ENCODE measurements at regions not wholly inside any gene's neighbourhood (a gene's known extent, or its start where the extent isn't known, plus 50 kb on each side); places are given as distances from the start of the nearest gene placed in this dataset.

DNA sequence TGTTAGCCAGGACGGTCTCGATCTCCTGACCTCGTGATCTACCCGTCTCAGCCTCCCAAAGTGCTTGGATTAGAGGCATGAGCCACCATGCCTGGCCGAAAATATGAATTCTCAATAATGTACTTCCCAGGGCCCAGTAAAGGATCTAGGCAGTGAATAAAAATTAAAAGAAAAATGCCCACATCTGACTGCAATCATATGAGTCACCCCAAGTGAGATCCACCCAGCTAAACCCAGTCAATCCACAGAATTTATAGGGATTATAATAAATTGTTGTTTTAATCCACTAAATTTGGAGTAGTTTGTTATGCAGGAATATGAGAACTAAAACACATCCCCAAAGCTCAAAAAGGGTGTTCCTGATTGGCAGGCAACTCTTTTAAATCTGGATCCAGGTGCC lies 93.5 kb upstream of the STK39 start:
- TF ChIP-seq, protein P1, sequence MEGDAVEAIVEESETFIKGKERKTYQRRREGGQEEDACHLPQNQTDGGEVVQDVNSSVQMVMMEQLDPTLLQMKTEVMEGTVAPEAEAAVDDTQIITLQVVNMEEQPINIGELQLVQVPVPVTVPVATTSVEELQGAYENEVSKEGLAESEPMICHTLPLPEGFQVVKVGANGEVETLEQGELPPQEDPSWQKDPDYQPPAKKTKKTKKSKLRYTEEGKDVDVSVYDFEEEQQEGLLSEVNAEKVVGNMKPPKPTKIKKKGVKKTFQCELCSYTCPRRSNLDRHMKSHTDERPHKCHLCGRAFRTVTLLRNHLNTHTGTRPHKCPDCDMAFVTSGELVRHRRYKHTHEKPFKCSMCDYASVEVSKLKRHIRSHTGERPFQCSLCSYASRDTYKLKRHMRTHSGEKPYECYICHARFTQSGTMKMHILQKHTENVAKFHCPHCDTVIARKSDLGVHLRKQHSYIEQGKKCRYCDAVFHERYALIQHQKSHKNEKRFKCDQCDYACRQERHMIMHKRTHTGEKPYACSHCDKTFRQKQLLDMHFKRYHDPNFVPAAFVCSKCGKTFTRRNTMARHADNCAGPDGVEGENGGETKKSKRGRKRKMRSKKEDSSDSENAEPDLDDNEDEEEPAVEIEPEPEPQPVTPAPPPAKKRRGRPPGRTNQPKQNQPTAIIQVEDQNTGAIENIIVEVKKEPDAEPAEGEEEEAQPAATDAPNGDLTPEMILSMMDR (IDR thresholded peaks at IDR 0.05; ENCODE audit: borderline replicate concordance, extremely low read depth, insufficient read depth): no peak
- Histone ChIP-seq H3K9ac (ENCODE audit: low read length in 3 of 3) (no peak overlapping the region), H3K4me3 (ENCODE audit: low read length in 3 of 3) (no peak overlapping the region), H3K9me3 (ENCODE audit: control insufficient read depth in 2 of 3, insufficient read depth in 1 of 3, low read length in 3 of 3) (no peaks in the 10 kb centered on the region), H3K27ac (ENCODE audit: low read depth in 2 of 2, low read length in 2 of 2) (no peak overlapping the region), H3K36me3 (ENCODE audit: control insufficient read depth in 2 of 3, insufficient read depth in 3 of 3, low read length in 3 of 3) (no peaks in the 10 kb centered on the region), H3K4me1 (ENCODE audit: control insufficient read depth in 2 of 3, insufficient read depth in 2 of 3, low read depth in 1 of 3, low read length in 3 of 3) (no peaks in the 10 kb centered on the region), H3K27me3 (ENCODE audit: control insufficient read depth, insufficient read depth, low read length) (no peaks in the 10 kb centered on the region)
- no peak for DNase-seq
- intact Hi-C loops (cut with DNase I): loop anchor here (10.0 kb wide), 1 partner anchor 574 kb away; no protein-coding TSS in a partner anchor
- FAIRE-seq: no peak

DNA sequence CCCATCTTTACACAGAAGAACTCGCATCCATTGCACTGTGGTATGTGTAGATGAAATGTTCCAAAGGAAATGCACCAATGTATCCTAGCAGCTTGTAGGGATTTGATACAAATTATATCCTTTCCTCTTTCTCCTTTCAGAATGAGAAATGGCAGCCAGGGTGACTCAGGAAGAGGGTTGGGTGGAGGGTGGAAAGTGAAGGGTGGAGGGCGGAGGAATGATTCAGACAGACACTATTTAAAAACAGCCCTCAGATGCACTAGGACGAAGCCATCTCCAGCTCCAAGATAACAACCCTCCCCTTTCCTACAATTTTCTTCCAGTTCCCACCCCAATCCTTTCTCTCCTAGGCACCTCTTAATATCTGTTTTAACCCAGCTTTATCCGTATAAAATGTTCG lies 96.2 kb upstream of the STK39 start:
- DNase-seq (no peak), FAIRE-seq (no peak)
- TF ChIP-seq, protein P1 (IDR thresholded peaks at IDR 0.05; ENCODE audit: borderline replicate concordance, extremely low read depth, insufficient read depth): no peak
- Histone ChIP-seq H3K27me3 (ENCODE audit: control insufficient read depth, insufficient read depth, low read length) (no peaks in the 10 kb centered on the region), H3K4me1 (ENCODE audit: control insufficient read depth in 2 of 3, insufficient read depth in 2 of 3, low read depth in 1 of 3, low read length in 3 of 3) (no peaks in the 10 kb centered on the region), H3K9me3 (ENCODE audit: control insufficient read depth in 2 of 3, insufficient read depth in 1 of 3, low read length in 3 of 3) (no peaks in the 10 kb centered on the region), H3K27ac (ENCODE audit: low read depth in 2 of 2, low read length in 2 of 2) (no peak overlapping the region), H3K4me3 (ENCODE audit: low read length in 3 of 3) (no peak overlapping the region), H3K9ac (ENCODE audit: low read length in 3 of 3) (no peak overlapping the region), H3K36me3 (ENCODE audit: control insufficient read depth in 2 of 3, insufficient read depth in 3 of 3, low read length in 3 of 3) (no peaks in the 10 kb centered on the region)
- intact Hi-C loops (cut with DNase I): loop anchor here (10.0 kb wide), 1 partner anchor 571 kb away; no protein-coding TSS in a partner anchor

DNA sequence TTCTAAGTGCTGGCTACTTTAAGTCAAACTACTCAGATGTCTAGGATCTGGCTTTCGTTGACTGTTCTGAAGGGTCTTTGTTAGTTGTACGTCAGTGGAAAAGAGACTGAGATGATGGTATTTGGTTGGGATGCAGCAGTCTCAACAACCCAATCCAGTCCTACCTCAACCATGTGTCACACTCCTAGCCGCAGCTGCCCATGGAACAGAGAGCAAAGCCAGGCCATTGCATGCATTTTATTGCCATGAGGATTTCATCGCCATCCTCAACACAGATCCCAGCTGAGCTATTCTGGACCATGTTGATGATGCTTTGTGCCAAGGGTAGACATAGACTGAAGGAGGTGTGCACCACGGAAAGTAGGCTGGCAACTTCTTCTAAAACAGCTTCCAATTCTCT lies 97.3 kb upstream of the STK39 start:
- no peak overlapping the region for H3K9ac ChIP-seq (ENCODE audit: low read length in 3 of 3)
- intact Hi-C loops (cut with DNase I): loop anchor here (10.0 kb wide), 1 partner anchor 570 kb away; no protein-coding TSS in a partner anchor
- no peaks in the 10 kb centered on the region for H3K4me1 ChIP-seq (ENCODE audit: control insufficient read depth in 2 of 3, insufficient read depth in 2 of 3, low read depth in 1 of 3, low read length in 3 of 3)
- TF ChIP-seq, protein P1 (IDR thresholded peaks at IDR 0.05; ENCODE audit: borderline replicate concordance, extremely low read depth, insufficient read depth): no peak
- no peak overlapping the region for H3K27ac ChIP-seq (ENCODE audit: low read depth in 2 of 2, low read length in 2 of 2)
- H3K27me3 ChIP-seq (ENCODE audit: control insufficient read depth, insufficient read depth, low read length): no peaks in the 10 kb centered on the region
- no peak overlapping the region for H3K4me3 ChIP-seq (ENCODE audit: low read length in 3 of 3)
- no peak for FAIRE-seq
- H3K36me3 ChIP-seq (ENCODE audit: control insufficient read depth in 2 of 3, insufficient read depth in 3 of 3, low read length in 3 of 3): no peaks in the 10 kb centered on the region
- DNase-seq: no peak
- H3K9me3 ChIP-seq (ENCODE audit: control insufficient read depth in 2 of 3, insufficient read depth in 1 of 3, low read length in 3 of 3): no peaks in the 10 kb centered on the region

DNA sequence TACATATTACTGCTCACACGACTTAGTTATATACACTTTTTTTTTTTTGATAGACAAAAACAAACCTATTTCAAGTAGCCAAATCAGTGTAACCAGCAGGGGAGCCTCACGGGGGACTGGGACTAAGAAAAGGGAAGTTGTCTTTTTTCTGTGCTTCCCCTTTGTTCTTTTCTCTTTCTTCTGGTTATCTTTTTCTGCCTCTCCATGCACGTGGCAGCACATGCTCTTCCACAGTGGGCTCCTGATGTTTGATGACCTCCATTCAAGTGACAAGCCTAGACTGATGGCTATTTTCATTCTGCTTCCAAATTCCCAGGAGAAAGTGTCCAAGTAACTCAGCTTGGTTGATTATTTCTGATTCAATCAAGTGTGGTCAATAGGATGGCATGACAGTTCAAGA lies 98.2 kb upstream of the STK39 start:
- no peaks in the 10 kb centered on the region for H3K4me1 ChIP-seq (ENCODE audit: control insufficient read depth in 2 of 3, insufficient read depth in 2 of 3, low read depth in 1 of 3, low read length in 3 of 3)
- no peak overlapping the region for H3K4me3 ChIP-seq (ENCODE audit: low read length in 3 of 3)
- TF ChIP-seq, protein P1 (IDR thresholded peaks at IDR 0.05; ENCODE audit: borderline replicate concordance, extremely low read depth, insufficient read depth): no peak
- no peak overlapping the region for H3K27ac ChIP-seq (ENCODE audit: low read depth in 2 of 2, low read length in 2 of 2)
- no peak for DNase-seq
- FAIRE-seq: no peak
- intact Hi-C loops (cut with DNase I): loop anchor here (10.0 kb wide), 1 partner anchor 569 kb away; no protein-coding TSS in a partner anchor
- H3K9ac ChIP-seq (ENCODE audit: low read length in 3 of 3): no peak overlapping the region
- H3K27me3 ChIP-seq (ENCODE audit: control insufficient read depth, insufficient read depth, low read length): no peaks in the 10 kb centered on the region
- H3K9me3 ChIP-seq (ENCODE audit: control insufficient read depth in 2 of 3, insufficient read depth in 1 of 3, low read length in 3 of 3): no peaks in the 10 kb centered on the region
- H3K36me3 ChIP-seq (ENCODE audit: control insufficient read depth in 2 of 3, insufficient read depth in 3 of 3, low read length in 3 of 3): no peaks in the 10 kb centered on the region
